HepG2 (cell line): ENCODE measurements at regions not wholly inside any gene's neighbourhood (a gene's known extent, or its start where the extent isn't known, plus 50 kb on each side); places are given as distances from the start of the nearest gene placed in this dataset.

ENCODE experiments used
- ATAC-seq: fragments of 200-7000 bp; cut with Tn5 transposase; 3 replicates; pipeline ENCODE4 v1.9.1; 2020; ENCODE audit warnings: mild to moderate bottlenecking, moderate library complexity
- BruUV-seq: library from RNA; stranded (reverse); fragments of 400-500 nt; replicated peaks from 2 replicates; lab custom pipeline; 2021; lab: Mats Ljungman, UMichigan
- CTCF ChIA-PET: fragments of 300-600 bp; formaldehyde crosslinking; extraction: SDS; loops from one replicate; lab custom pipeline; 2021; ENCODE audit warnings: low total read pairs, inconsistent platforms, low intra/inter-chr PET ratio; lab: Yijun Ruan, JAX
- POLR2A ChIA-PET: fragments of 350-600 bp; sonication (Branson Sonifier 250); formaldehyde crosslinking; loops from one replicate; lab custom pipeline; 2020; ENCODE audit warnings: antibody characterized with exemption, inconsistent platforms; lab: Yijun Ruan, JAX
- DNase-seq: peaks from one replicate; pipeline ENCODE4 v3.0.0-alpha.2; 2015; ENCODE audit warnings: low spot score
- FAIRE-seq: peaks from 3 replicates; lab custom pipeline; 2011; peaks lifted over from hg19 to GRCh38; lab: Jason Lieb, UNC
- H2AFZ ChIP-seq: one replicate; pipeline ENCODE4 v1.6.1; 2011; ENCODE audit warnings: low read length, inconsistent platforms
- H3K27ac ChIP-seq: fragments of 300-600 bp; 3 replicates; pipeline ENCODE4 v1.8.0; 2011; ENCODE audit warnings: mixed run types, mild to moderate bottlenecking, mixed read lengths, low read length, inconsistent platforms; ENCODE audit not compliant: insufficient read depth; ENCODE audit errors: extremely low read length
- H3K27me3 ChIP-seq, 2 experiments: fragments of 200-600 bp in 1 of 2; 2 replicates in 1 of 2; 3 replicates in 1 of 2; pipeline versions ENCODE4 v1.6.0 to v1.8.0; 2011; ENCODE audit warnings: low read length in 2 of 2, mild to moderate bottlenecking in 2 of 2, moderate library complexity in 2 of 2, inconsistent platforms in 1 of 2; ENCODE audit not compliant: insufficient read depth in 2 of 2, control insufficient read depth in 1 of 2
- H3K36me3 ChIP-seq, 2 experiments: fragments of 200-600 bp in 1 of 2; replicated peaks in 1 of 2; 2 replicates in 1 of 2; 3 replicates in 1 of 2; pipeline versions ENCODE4 v1.5.1 to v1.8.0; 2011; ENCODE audit warnings: low read length in 2 of 2, inconsistent platforms in 1 of 2; ENCODE audit not compliant: insufficient read depth in 2 of 2, control insufficient read depth in 1 of 2
- H3K4me1 ChIP-seq: 2 replicates; pipeline ENCODE4 v1.5.1; 2012; ENCODE audit warnings: low read length, inconsistent platforms; ENCODE audit not compliant: insufficient read depth
- H3K4me2 ChIP-seq: 2 replicates; pipeline ENCODE4 v1.6.0; 2011; ENCODE audit warnings: low read depth, low read length, inconsistent platforms
- H3K4me3 ChIP-seq, 3 experiments: fragments of 200-600 bp in 1 of 3; sonication (generic), shearing (Covaris generic) in 1 of 3; replicated peaks in 1 of 3; 2 replicates each; pipeline ENCODE4 v1.5.1; 2011 to 2016; ENCODE audit warnings: low read length in 3 of 3, inconsistent platforms in 2 of 3, low read depth in 2 of 3, mild to moderate bottlenecking in 2 of 3, control low read depth in 1 of 3, mixed read lengths in 1 of 3; ENCODE audit not compliant: insufficient read depth in 1 of 3
- H3K79me2 ChIP-seq: one replicate; pipeline ENCODE4 v1.6.1; 2011; ENCODE audit warnings: low read length, inconsistent platforms; ENCODE audit not compliant: insufficient read depth
- H3K9ac ChIP-seq: 2 replicates; pipeline ENCODE4 v1.6.0; 2011; ENCODE audit warnings: mild to moderate bottlenecking, low read depth, low read length, inconsistent platforms; ENCODE audit not compliant: insufficient read depth
- H3K9me3 ChIP-seq: 2 replicates; pipeline ENCODE4 v1.5.1; 2012; ENCODE audit warnings: mild to moderate bottlenecking, low read length
- H4K20me1 ChIP-seq: 2 replicates; pipeline ENCODE4 v1.6.0; 2011; ENCODE audit warnings: inconsistent platforms, mild to moderate bottlenecking, low read length, moderate library complexity; ENCODE audit not compliant: insufficient read depth
- CENPBD1 ChIP-seq: sonication (generic); formaldehyde crosslinking; IDR thresholded peaks from 2 replicates; pipeline ENCODE4 v1.8.0; 2022; ENCODE audit warnings: missing genetic modification reagents, low read depth, mild to moderate bottlenecking, borderline replicate concordance
- DBP ChIP-seq: sonication (generic); formaldehyde crosslinking; IDR thresholded peaks from 2 replicates; pipeline ENCODE4 v1.4.0; 2020; ENCODE audit warnings: missing genetic modification reagents; ENCODE audit errors: not compliant biosample characterization
- ETV6 ChIP-seq: sonication (generic); formaldehyde crosslinking; conservative IDR thresholded peaks from 2 replicates; pipeline ENCODE4 v1.4.0; 2020; ENCODE audit warnings: missing genetic modification reagents
- GATAD2A ChIP-seq: IDR thresholded peaks from 2 replicates; pipeline ENCODE4 v1.6.1; 2016
- GZF1 ChIP-seq: sonication (generic); formaldehyde crosslinking; IDR thresholded peaks from 2 replicates; pipeline ENCODE4 v1.5.1; 2020; ENCODE audit warnings: mild to moderate bottlenecking, missing genetic modification reagents
- HHEX ChIP-seq: IDR thresholded peaks from 2 replicates; pipeline ENCODE4 v1.6.1; 2016; ENCODE audit warnings: control low read depth
- KDM2A ChIP-seq: sonication (generic); formaldehyde crosslinking; IDR thresholded peaks from 2 replicates; pipeline ENCODE4 v1.4.0; 2020; ENCODE audit warnings: low read depth, missing genetic modification reagents, borderline replicate concordance
- KLF6 ChIP-seq: IDR thresholded peaks from 2 replicates; pipeline ENCODE4 v1.8.0; 2016; ENCODE audit warnings: missing biosample characterization, missing genetic modification reagents
- PHF8 ChIP-seq: sonication (generic); formaldehyde crosslinking; IDR thresholded peaks from 2 replicates; pipeline ENCODE4 v1.5.0; 2020; ENCODE audit warnings: missing genetic modification reagents
- PITX1 ChIP-seq: sonication (generic); formaldehyde crosslinking; IDR thresholded peaks from 2 replicates; pipeline ENCODE4 v1.5.1; 2020; ENCODE audit warnings: mild to moderate bottlenecking, missing genetic modification reagents
- ZMAT3 ChIP-seq: sonication (generic); formaldehyde crosslinking; conservative IDR thresholded peaks from 2 replicates; pipeline ENCODE4 v1.7.0; 2021; ENCODE audit warnings: missing genetic modification reagents
- ZNF224 ChIP-seq: sonication (generic); formaldehyde crosslinking; IDR thresholded peaks from 2 replicates; pipeline ENCODE4 v1.5.0; 2020; ENCODE audit warnings: mild to moderate bottlenecking, missing genetic modification reagents
- ZNF512 ChIP-seq: sonication (generic); formaldehyde crosslinking; IDR thresholded peaks from 2 replicates; pipeline ENCODE4 v1.4.0; 2020; ENCODE audit warnings: mild to moderate bottlenecking, missing genetic modification reagents
- ZNF549 ChIP-seq: sonication (generic); formaldehyde crosslinking; IDR thresholded peaks from 2 replicates; pipeline ENCODE4 v1.5.0; 2020; ENCODE audit warnings: missing genetic modification reagents
- ZNF572 ChIP-seq: sonication (generic); formaldehyde crosslinking; IDR thresholded peaks from 2 replicates; pipeline ENCODE4 v1.5.1; 2020; ENCODE audit warnings: mild to moderate bottlenecking, missing genetic modification reagents
- ZNF691 ChIP-seq: sonication (generic); formaldehyde crosslinking; IDR thresholded peaks from 2 replicates; pipeline ENCODE4 v1.4.0; 2020; ENCODE audit warnings: missing genetic modification reagents, low read depth, mild to moderate bottlenecking, borderline replicate concordance
- ZSCAN12 ChIP-seq: sonication (generic); formaldehyde crosslinking; IDR thresholded peaks from 2 replicates; pipeline ENCODE4 v1.9.0; 2021; ENCODE audit warnings: mild to moderate bottlenecking, missing genetic modification reagents
- WGBS: methylation state at CpG from one replicate; pipeline ENCODE4 v1.1.6; 2017; ENCODE audit warnings: low lambda C conversion rate; 5-methylcytosine and 5-hydroxymethylcytosine counted together
- in situ Hi-C: cut with HindIII; loops from 2 replicates; pipeline ENCODE4 v1.10.0; 2017; ENCODE audit warnings: low pct_unique_long_range_greater_than_20kb; ENCODE audit not compliant: extremely low pct_ligation_motif_present
- intact Hi-C: fragments of 100-400 bp; cut with micrococcal nuclease; formaldehyde crosslinking; loops from one replicate; pipeline ENCODE4 v1.10.0; 2022; ENCODE audit not compliant: unreplicated experiment
- TF ChIP-seq, protein P1 (sequence below): sonication (generic); formaldehyde crosslinking; IDR thresholded peaks from 2 replicates; pipeline ENCODE4 v1.5.0; 2020; ENCODE audit warnings: missing genetic modification reagents, mild to moderate bottlenecking, borderline replicate concordance

DNA sequence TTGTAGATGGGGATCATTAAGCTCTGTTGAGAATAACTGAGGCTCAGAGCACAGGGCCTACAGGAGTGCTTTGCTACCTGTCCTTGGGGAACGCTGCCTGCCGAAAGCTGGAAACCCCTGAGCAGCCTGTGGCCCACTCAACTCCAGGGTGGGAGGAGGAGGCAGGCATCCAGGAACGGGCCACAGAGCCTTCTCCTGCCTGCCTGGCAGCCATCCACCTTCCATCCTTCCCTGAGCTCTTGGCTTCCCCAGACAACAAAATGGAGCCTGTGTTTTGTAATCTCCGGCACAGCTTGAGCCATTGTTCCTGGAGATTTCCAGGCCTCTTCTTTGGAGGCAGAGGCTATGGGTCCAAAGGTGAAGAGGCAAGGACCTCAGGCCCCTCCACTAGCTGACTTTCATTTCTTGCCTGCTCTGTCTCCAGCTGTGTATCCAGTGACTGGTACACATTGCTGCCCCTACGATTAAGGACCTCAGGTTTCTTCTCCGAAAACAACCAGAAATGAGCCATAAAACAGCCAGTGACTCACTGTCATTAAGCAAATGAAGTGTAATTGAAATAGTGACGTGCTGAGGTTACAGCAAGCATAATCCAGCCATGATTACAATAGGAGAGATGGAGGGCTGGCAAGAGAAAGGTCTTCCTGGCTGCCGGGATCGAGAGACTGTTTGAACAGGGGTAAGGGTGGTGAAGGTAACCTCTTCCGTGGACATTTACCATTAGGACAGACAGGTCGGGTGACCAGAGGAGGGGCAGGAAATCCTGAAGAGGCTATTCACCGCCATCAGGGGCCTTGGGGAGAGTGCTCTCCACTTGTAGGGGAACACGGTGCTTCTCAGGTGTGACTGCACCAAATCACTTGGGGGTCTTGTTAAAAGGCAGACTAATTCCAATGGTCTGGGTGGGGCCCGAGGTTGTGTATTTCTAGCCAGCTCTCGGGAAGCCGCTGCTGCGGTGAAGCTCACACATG lies 56.3 kb upstream of the KCNA5 start:
- CTCF ChIA-PET: no interaction called here
- no peak for FAIRE-seq
- intact Hi-C loops: no loop called here

More for the DNA sequence above, 56.3 kb upstream of the KCNA5 start:
- in situ Hi-C loops: no loop called here
- 33% methylated on average over 13 of the region's 17 CpGs for WGBS
- H3K9me3 ChIP-seq: no peaks in the 10 kb centered on the region
- H3K4me2 ChIP-seq: no peak overlapping the region
- POLR2A ChIA-PET: no interaction called here
- H3K79me2 ChIP-seq: no peaks in the 10 kb centered on the region
- ATAC-seq (no peak), DNase-seq (no peak)
- H2AFZ ChIP-seq: no peak overlapping the region
- H3K36me3 ChIP-seq: no peaks in the 10 kb centered on the region
- BruUV-seq: no TSS peak
- H3K9ac ChIP-seq: no peak overlapping the region
- no peaks in the 10 kb centered on the region for H4K20me1 ChIP-seq
- H3K27ac ChIP-seq: no peak overlapping the region
- H3K4me1 ChIP-seq: no peaks in the 10 kb centered on the region
- H3K27me3 ChIP-seq: peaks cover 0 to 21% of the 10 kb centered on the region in 2 experiments; a peak in 3 of 5 replicates
- H3K4me3 ChIP-seq: no peak overlapping the region
- TF ChIP-seq ZNF224 (CRISPR knock-in tag) (no peak), PITX1 (CRISPR knock-in tag) (no peak), ZNF691 (no peak), KLF6 (CRISPR knock-in tag) (no peak), HHEX (CRISPR knock-in tag) (no peak), ZSCAN12 (CRISPR knock-in tag) (no peak), PHF8 (CRISPR knock-in tag) (no peak), ZNF512 (CRISPR knock-in tag) (no peak), KDM2A (no peak), ETV6 (CRISPR knock-in tag) (no peak), GZF1 (CRISPR knock-in tag) (no peak), ZNF549 (no peak), DBP (CRISPR knock-in tag) (no peak), ZMAT3 (CRISPR knock-in tag) (no peak), GATAD2A (CRISPR knock-in tag) (no peak), ZNF572 (no peak), CENPBD1 (CRISPR knock-in tag) (no peak)
- TF ChIP-seq, protein P1, sequence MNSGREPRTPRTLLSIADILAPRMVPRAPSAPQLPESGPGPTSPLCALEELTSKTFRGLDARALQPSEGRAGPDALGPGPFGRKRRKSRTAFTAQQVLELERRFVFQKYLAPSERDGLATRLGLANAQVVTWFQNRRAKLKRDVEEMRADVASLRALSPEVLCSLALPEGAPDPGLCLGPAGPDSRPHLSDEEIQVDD (CRISPR knock-in tag): no peak
